CD8-positive, alpha-beta memory T cell (primary cell): ENCODE measurements at regions not wholly inside any gene's neighbourhood (a gene's known extent, or its start where the extent isn't known, plus 50 kb on each side); places are given as distances from the start of the nearest gene placed in this dataset.
"Not testable (repeated sequence)": the region's sequence is repeated elsewhere in the genome, so short reads cannot be mapped to it uniquely, and the experiment has no call there.

Source experiments
- CTCF ChIA-PET: fragments of 350-600 bp; sonication (Branson Sonifier 250); formaldehyde crosslinking; loops from one replicate; lab custom pipeline; 2021; ENCODE audit warnings: antibody characterized with exemption; lab: Charles Lee
- POLR2A ChIA-PET: fragments of 350-600 bp; sonication (Branson Sonifier 250); formaldehyde crosslinking; loops from one replicate; lab custom pipeline; 2021; ENCODE audit warnings: antibody characterized with exemption; lab: Charles Lee
- DNase-seq, 5 donors: peaks; one replicate each; pipeline versions ENCODE4 v3.0.0 to v3.0.0-alpha.2; 2020 to 2022; ENCODE audit warnings: mixed read lengths in 1 of 5
- H3K27ac ChIP-seq: one replicate; pipeline ENCODE4 v1.7.0; 2013; ENCODE audit warnings: low read depth, mild to moderate bottlenecking, low read length, moderate library complexity
- H3K27me3 ChIP-seq: 2 replicates; pipeline ENCODE4 v1.7.0; 2013; ENCODE audit warnings: low read length, mild to moderate bottlenecking; ENCODE audit not compliant: insufficient read depth, poor library complexity, severe bottlenecking
- H3K36me3 ChIP-seq: 2 replicates; pipeline ENCODE4 v1.7.0; 2013; ENCODE audit warnings: mild to moderate bottlenecking, low read length, moderate library complexity; ENCODE audit not compliant: insufficient read depth
- H3K4me1 ChIP-seq: 2 replicates; pipeline ENCODE4 v1.7.0; 2013; ENCODE audit warnings: mild to moderate bottlenecking, low read length, moderate library complexity; ENCODE audit not compliant: insufficient read depth
- H3K4me3 ChIP-seq: 2 replicates; pipeline ENCODE4 v1.7.0; 2013; ENCODE audit warnings: mild to moderate bottlenecking, low read length
- H3K9me3 ChIP-seq: 2 replicates; pipeline ENCODE4 v1.7.0; 2013; ENCODE audit warnings: mild to moderate bottlenecking, low read length
- H3K27ac Mint-ChIP-seq, 8 donors: one replicate each; pipeline ENCODE4 v1.8.0; 2020 to 2021; ENCODE audit warnings: mixed read lengths in 8 of 8, mild to moderate bottlenecking in 6 of 8, inconsistent platforms in 3 of 8, moderate library complexity in 3 of 8
- H3K27me3 Mint-ChIP-seq, 2 donors: one replicate each; pipeline ENCODE4 v1.8.0; 2020 to 2021; ENCODE audit warnings: mixed read lengths in 2 of 2, mild to moderate bottlenecking in 1 of 2, moderate library complexity in 1 of 2
- H3K36me3 Mint-ChIP-seq, 3 donors: one replicate each; pipeline ENCODE4 v1.8.0; 2020 to 2021; ENCODE audit warnings: mixed read lengths in 3 of 3, inconsistent platforms in 1 of 3, mild to moderate bottlenecking in 1 of 3
- H3K4me1 Mint-ChIP-seq, 3 donors: one replicate each; pipeline ENCODE4 v1.8.0; 2020 to 2021; ENCODE audit warnings: mixed read lengths in 3 of 3, inconsistent platforms in 1 of 3, mild to moderate bottlenecking in 1 of 3
- H3K4me3 Mint-ChIP-seq, 7 donors: one replicate each; pipeline ENCODE4 v1.8.0; 2020 to 2021; ENCODE audit warnings: mixed read lengths in 7 of 7, mild to moderate bottlenecking in 6 of 7, moderate library complexity in 4 of 7, inconsistent platforms in 2 of 7
- H3K9me3 Mint-ChIP-seq, 5 donors: one replicate each; pipeline ENCODE4 v1.8.0; 2020 to 2022; ENCODE audit warnings: mixed read lengths in 5 of 5, mild to moderate bottlenecking in 3 of 5, moderate library complexity in 2 of 5, inconsistent platforms in 1 of 5

DNA sequence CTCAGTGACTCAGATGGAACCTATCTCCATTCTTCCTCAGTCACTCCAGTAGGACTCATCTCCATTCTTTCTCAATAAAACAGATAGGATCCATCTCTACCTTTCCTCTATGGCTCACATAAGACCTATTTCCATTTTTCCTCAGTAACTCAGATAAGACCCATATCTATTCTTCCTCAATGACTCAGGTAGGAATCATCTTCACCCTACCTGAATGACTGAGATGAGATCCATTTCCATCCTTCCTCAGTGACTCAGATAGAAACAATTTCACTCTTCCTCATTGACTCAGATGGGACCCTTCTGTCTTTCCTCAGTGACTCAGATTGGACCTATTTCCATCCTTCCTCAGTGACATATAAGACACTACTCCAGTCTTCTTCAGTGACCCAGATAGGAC, 165.1 kb downstream of the FBXO4 start:
- no peaks in the 10 kb centered on the region for H3K4me1 Mint-ChIP-seq
- H3K4me3 Mint-ChIP-seq = no peak overlapping the region
- no peak overlapping the region for H3K27ac Mint-ChIP-seq
- no peaks in the 10 kb centered on the region for H3K36me3 Mint-ChIP-seq
- Histone ChIP-seq H3K27me3 (no peaks in the 10 kb centered on the region), H3K9me3 (no peaks in the 10 kb centered on the region), H3K27ac (no peak overlapping the region), H3K4me3 (no peak overlapping the region), H3K36me3 (no peaks in the 10 kb centered on the region), H3K4me1 (no peaks in the 10 kb centered on the region)
- no peak for DNase-seq
- ChIA-PET CTCF (no interaction called here), POLR2A (no interaction called here)
- H3K9me3 Mint-ChIP-seq = peaks cover 0 to 2% (median 0%) of the 10 kb centered on the region in 5 donors
- no peaks in the 10 kb centered on the region for H3K27me3 Mint-ChIP-seq

DNA sequence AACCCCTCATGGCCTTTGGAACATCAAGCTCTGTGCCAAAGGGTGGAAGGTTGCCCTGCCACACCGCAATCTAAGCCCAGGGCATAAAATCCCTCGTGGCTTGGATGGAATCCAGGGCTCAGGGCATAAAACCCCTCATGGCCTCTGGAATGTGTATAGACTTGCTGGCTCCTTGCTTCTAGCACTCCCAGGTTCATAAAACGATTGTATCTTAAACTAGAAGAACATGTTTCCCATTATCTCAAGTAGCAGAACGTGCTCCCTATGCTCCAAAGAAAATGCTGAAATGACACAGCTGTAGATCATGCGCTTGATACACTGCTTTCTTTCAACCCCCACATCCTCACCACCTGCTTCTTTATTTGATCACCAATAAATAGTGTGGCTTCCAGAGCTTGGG, 174.8 kb downstream of the FBXO4 start:
- H3K9me3 Mint-ChIP-seq, H3K27me3 Mint-ChIP-seq, H3K4me3 ChIP-seq, H3K27me3 ChIP-seq, H3K36me3 Mint-ChIP-seq, H3K4me1 Mint-ChIP-seq, H3K36me3 ChIP-seq, H3K9me3 ChIP-seq, H3K27ac ChIP-seq, POLR2A ChIA-PET, H3K27ac Mint-ChIP-seq, H3K4me3 Mint-ChIP-seq, DNase-seq, CTCF ChIA-PET, H3K4me1 ChIP-seq: not testable (repeated sequence)

DNA sequence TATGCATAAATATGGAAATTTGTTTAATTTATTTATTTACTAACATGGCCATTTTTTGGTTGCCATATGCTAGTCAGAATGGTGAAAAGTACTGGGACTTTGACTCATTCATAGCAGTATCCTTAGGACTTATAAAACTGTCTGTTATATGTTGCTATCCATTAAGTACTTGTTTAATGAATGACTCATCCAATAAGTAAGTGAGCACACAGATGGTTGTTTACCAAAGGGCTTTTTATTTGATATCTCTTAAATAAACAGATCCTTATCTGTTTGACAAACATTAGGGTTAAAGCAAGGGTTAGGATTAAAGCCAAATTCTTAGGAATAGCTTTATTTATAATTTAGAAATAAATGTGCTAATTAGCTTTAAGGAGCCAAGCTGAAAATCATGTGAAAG, 183.4 kb downstream of the FBXO4 start:
- Histone ChIP-seq H3K9me3 (no peaks in the 10 kb centered on the region), H3K4me1 (no peaks in the 10 kb centered on the region), H3K36me3 (no peaks in the 10 kb centered on the region), H3K4me3 (no peak overlapping the region), H3K27ac (no peak overlapping the region), H3K27me3 (no peaks in the 10 kb centered on the region)
- Mint-ChIP-seq H3K4me1 (no peaks in the 10 kb centered on the region), H3K4me3 (no peak overlapping the region), H3K36me3 (no peaks in the 10 kb centered on the region), H3K27me3 (peaks cover 4 to 5% of the 10 kb centered on the region in 2 donors), H3K27ac (no peak overlapping the region), H3K9me3 (peaks cover 1 to 10% (median 7%) of the 10 kb centered on the region in 5 donors)
- ChIA-PET POLR2A (no interaction called here), CTCF (no interaction called here)
- no peak for DNase-seq

DNA sequence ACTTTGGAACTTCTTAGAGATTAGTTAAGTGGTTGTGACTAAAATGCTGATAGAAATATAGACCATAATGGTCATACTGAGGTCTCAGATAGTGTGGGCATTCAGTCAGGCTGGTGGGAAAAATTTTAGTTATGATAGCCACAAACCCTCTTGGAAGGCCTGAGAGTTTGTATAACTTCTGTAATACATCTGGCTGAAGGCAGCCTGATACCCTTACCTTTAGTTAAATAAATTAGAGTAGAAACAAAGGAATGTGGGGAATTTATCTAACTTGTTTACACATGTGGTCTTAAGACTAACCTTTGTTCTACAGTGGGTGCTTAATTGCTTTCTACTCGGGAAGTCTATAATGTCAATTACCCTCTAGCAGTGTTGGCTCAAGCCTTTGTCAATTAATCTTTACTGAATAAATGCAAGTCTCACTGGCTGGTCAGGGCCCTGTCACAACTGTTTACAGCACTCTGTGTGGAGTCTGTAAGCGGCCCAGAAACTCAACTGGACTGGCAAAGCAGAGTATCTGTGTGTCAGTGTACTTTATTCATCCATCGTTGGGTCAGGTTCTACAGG, 184.0 kb downstream of the FBXO4 start:
- Mint-ChIP-seq H3K27me3 (peaks cover 4 to 6% of the 10 kb centered on the region in 2 donors), H3K4me3 (no peak overlapping the region), H3K27ac (no peak overlapping the region), H3K9me3 (peaks cover 1 to 10% (median 7%) of the 10 kb centered on the region in 5 donors), H3K36me3 (no peaks in the 10 kb centered on the region), H3K4me1 (no peaks in the 10 kb centered on the region)
- H3K27ac ChIP-seq = no peak overlapping the region
- ChIA-PET POLR2A (no interaction called here), CTCF (no interaction called here)
- H3K4me1 ChIP-seq = no peaks in the 10 kb centered on the region
- no peak for DNase-seq
- no peaks in the 10 kb centered on the region for H3K36me3 ChIP-seq
- H3K4me3 ChIP-seq = no peak overlapping the region
- no peaks in the 10 kb centered on the region for H3K27me3 ChIP-seq
- H3K9me3 ChIP-seq = no peaks in the 10 kb centered on the region

DNA sequence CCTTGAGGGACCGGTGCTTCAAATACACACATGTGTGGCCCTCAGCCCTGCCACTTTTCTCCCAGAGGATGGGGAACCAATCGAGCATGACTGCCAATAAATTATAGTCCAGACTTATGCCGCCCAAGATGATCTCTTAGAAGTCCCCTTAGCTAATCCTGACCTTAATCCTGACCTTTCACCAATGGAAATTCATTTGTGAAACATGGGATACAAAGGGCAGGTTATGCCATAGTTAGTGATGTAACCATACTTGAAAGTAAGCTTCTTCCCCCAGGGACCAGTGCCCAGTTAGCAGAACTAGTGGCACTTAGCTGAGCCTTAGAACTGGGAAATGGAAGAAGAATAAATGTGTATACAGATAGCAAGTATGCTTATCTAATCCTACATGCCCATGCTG, 190.6 kb downstream of the FBXO4 start:
- H3K4me1 ChIP-seq = not testable (repeated sequence)

DNA sequence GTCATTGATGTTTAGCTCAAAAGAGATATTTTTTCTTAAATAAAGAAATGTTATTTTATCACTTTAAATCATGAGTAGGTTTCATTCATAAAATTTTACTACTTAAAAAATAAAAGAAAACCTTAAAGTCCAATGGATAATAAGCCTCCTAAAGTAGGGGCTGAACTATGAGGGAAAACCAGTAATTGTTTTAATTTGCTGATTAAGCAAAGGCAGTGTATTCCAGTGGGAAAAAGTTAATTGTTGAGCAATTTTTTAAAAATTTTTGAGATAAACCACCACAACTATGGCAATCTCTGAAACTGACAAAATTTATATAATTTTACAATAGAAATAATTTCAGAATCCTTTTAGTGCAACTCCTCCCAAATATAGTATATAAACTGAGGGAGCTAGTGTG, 195.0 kb downstream of the FBXO4 start:
- no peak for DNase-seq
- H3K36me3 Mint-ChIP-seq = no peaks in the 10 kb centered on the region
- no peaks in the 10 kb centered on the region for H3K27me3 ChIP-seq
- no peaks in the 10 kb centered on the region for H3K36me3 ChIP-seq
- peaks cover 0 to 6% (median 0%) of the 10 kb centered on the region in 5 donors for H3K9me3 Mint-ChIP-seq
- H3K27ac Mint-ChIP-seq = no peak overlapping the region
- H3K4me1 ChIP-seq = no peaks in the 10 kb centered on the region
- no peak overlapping the region for H3K4me3 Mint-ChIP-seq
- H3K4me3 ChIP-seq = no peak overlapping the region
- ChIA-PET CTCF (no interaction called here), POLR2A (no interaction called here)
- H3K4me1 Mint-ChIP-seq = no peaks in the 10 kb centered on the region
- H3K27ac ChIP-seq = no peak overlapping the region
- no peaks in the 10 kb centered on the region for H3K9me3 ChIP-seq
- peaks cover 0 to 3% of the 10 kb centered on the region in 2 donors for H3K27me3 Mint-ChIP-seq

More for the DNA sequence above, 190.6 kb downstream of the FBXO4 start:
- H3K36me3 ChIP-seq, DNase-seq, POLR2A ChIA-PET, H3K9me3 Mint-ChIP-seq, H3K27me3 Mint-ChIP-seq, H3K36me3 Mint-ChIP-seq, H3K4me3 ChIP-seq, H3K9me3 ChIP-seq, H3K27ac ChIP-seq, H3K4me3 Mint-ChIP-seq, H3K27me3 ChIP-seq, CTCF ChIA-PET, H3K27ac Mint-ChIP-seq, H3K4me1 Mint-ChIP-seq: not testable (repeated sequence)

DNA sequence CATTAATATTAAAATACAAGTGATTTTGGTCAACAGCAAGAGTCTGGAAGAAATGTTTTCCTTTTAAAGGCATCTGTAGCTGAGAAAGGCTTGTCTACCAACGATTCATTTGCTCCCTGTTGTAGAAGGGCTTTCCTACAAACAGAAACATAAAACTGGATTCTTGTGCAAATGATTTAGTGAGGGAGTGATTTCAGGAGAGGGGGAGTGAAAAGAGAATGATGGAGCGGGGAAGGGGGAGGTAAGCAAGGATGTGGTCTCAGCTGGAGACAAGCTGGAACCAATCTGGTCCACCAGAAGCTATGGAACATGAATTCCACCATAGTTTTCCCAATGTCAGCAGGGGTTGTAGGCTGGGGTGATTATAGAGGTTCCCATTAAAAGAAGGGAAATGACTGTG, 196.3 kb downstream of the FBXO4 start:
- Histone ChIP-seq H3K36me3 (no peaks in the 10 kb centered on the region), H3K27ac (no peak overlapping the region), H3K4me3 (no peak overlapping the region), H3K9me3 (no peaks in the 10 kb centered on the region), H3K4me1 (no peaks in the 10 kb centered on the region), H3K27me3 (no peaks in the 10 kb centered on the region)
- H3K4me1 Mint-ChIP-seq = no peaks in the 10 kb centered on the region
- no peaks in the 10 kb centered on the region for H3K36me3 Mint-ChIP-seq
- peaks cover 0 to 2% of the 10 kb centered on the region in 2 donors for H3K27me3 Mint-ChIP-seq
- no peak for DNase-seq
- ChIA-PET CTCF (no interaction called here), POLR2A (no interaction called here)
- H3K4me3 Mint-ChIP-seq = no peak overlapping the region
- H3K27ac Mint-ChIP-seq = no peak overlapping the region
- peaks cover 0 to 6% (median 0%) of the 10 kb centered on the region in 5 donors for H3K9me3 Mint-ChIP-seq

DNA sequence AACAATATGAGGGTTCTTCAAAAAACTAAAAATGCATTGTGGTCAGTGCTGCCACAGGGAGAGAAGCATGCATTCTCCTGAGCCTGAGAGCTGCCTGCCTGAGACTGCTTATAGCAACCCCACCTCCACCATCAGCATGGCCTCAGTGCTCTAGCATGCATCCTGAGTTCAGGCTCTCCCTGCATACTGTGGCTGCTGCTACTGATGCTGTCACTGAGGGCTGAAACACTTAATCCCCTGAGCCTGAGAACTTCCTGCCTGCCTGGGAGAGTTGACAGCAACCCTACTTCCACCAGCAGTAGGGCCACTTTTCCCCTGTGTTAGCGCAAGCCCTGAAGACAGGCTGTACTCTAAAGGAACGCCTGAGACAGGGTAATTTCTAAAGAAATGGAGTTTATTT, 206.0 kb downstream of the FBXO4 start:
- no peaks in the 10 kb centered on the region for H3K27me3 Mint-ChIP-seq
- H3K4me3 Mint-ChIP-seq = no peak overlapping the region
- CTCF ChIA-PET = interaction anchor here (0.6 kb wide), 1 partner anchor 75 kb away, joined by 3 read pairs; no protein-coding TSS in a partner anchor
- peaks cover 0 to 11% (median 2%) of the 10 kb centered on the region in 5 donors for H3K9me3 Mint-ChIP-seq
- no peaks in the 10 kb centered on the region for H3K9me3 ChIP-seq
- H3K4me3 ChIP-seq = no peak overlapping the region
- no peak for DNase-seq
- H3K27me3 ChIP-seq = no peaks in the 10 kb centered on the region
- H3K36me3 ChIP-seq = no peaks in the 10 kb centered on the region
- no peaks in the 10 kb centered on the region for H3K4me1 Mint-ChIP-seq
- POLR2A ChIA-PET = no interaction called here
- H3K27ac ChIP-seq = no peak overlapping the region
- no peaks in the 10 kb centered on the region for H3K4me1 ChIP-seq
- H3K27ac Mint-ChIP-seq = no peak overlapping the region
- H3K36me3 Mint-ChIP-seq = no peaks in the 10 kb centered on the region

DNA sequence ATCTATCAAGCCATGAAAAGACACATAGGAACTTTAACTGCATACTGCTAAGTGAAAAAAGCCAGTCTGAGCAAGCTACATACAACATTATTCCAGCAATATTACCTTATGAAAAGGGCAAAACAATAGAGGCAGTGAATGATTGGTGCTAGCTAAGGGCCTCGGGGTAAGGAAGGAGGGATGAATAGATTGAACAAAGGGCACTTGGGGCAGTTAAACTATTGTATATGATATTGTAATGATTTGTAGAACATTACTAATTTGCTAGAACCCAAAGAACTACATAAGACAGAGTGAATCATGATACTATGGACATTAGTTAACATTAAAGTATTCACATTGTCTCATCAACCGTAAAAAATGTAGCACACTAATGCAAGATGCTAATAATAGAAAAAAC, 218.3 kb downstream of the FBXO4 start:
- no peak for DNase-seq
- no peak overlapping the region for H3K4me3 ChIP-seq
- Mint-ChIP-seq H3K4me3 (no peak overlapping the region), H3K36me3 (no peaks in the 10 kb centered on the region), H3K27ac (no peak overlapping the region), H3K4me1 (no peaks in the 10 kb centered on the region), H3K27me3 (peaks cover 0 to 3% of the 10 kb centered on the region in 2 donors), H3K9me3 (peaks cover 3 to 10% (median 6%) of the 10 kb centered on the region in 5 donors)
- no peak overlapping the region for H3K27ac ChIP-seq
- no peaks in the 10 kb centered on the region for H3K27me3 ChIP-seq
- ChIA-PET POLR2A (no interaction called here), CTCF (no interaction called here)
- no peaks in the 10 kb centered on the region for H3K4me1 ChIP-seq
- H3K9me3 ChIP-seq = no peaks in the 10 kb centered on the region
- no peaks in the 10 kb centered on the region for H3K36me3 ChIP-seq
